Transverse colon (tissue), 4 donors: ENCODE measurements at regions not wholly inside any gene's neighbourhood (a gene's known extent, or its start where the extent isn't known, plus 50 kb on each side); places are given as distances from the start of the nearest gene placed in this dataset.

Experiments
- DNase-seq: peaks from one replicate; pipeline ENCODE4 v3.0.0-alpha.2; 2019
- H3K27ac ChIP-seq, 4 donors: fragments of 200-600 bp; sonication (generic); 2 replicates each; pipeline ENCODE4 v1.5.1; 2016 to 2018; ENCODE audit warnings: inconsistent platforms in 4 of 4
- H3K27me3 ChIP-seq: fragments of 200-600 bp; sonication (generic); 2 replicates; pipeline ENCODE4 v1.5.1; 2017; ENCODE audit warnings: inconsistent platforms
- H3K36me3 ChIP-seq, 4 donors: fragments of 200-600 bp; sonication (generic); 2 replicates each; pipeline ENCODE4 v1.5.1; 2017 to 2019; ENCODE audit warnings: inconsistent platforms in 4 of 4
- H3K4me1 ChIP-seq, 4 donors: fragments of 200-600 bp; sonication (generic); 2 replicates each; pipeline ENCODE4 v1.5.1; 2017 to 2020; ENCODE audit warnings: inconsistent platforms in 4 of 4
- H3K4me3 ChIP-seq, 4 donors: fragments of 200-600 bp; sonication (generic); 1 replicate in 1 of 4; 2 replicates in 3 of 4; pipeline versions ENCODE4 v1.5.1 to v1.6.1; 2017 to 2019; ENCODE audit warnings: inconsistent platforms in 4 of 4
- H3K9me3 ChIP-seq, 2 donors: fragments of 200-600 bp; sonication (generic); 2 replicates each; pipeline ENCODE4 v1.5.1; 2017 to 2019; ENCODE audit warnings: inconsistent platforms in 2 of 2
- CTCF ChIP-seq, 5 experiments: fragments of 200-600 bp in 3 of 5; fragments of 450-650 bp in 2 of 5; sonication (generic) in 3 of 5; IDR thresholded peaks; 1 replicate in 2 of 5; 2 replicates in 3 of 5; pipeline ENCODE4 v1.5.1; 2016 to 2017; ENCODE audit warnings: antibody characterized with exemption in 5 of 5, inconsistent platforms in 3 of 5, mild to moderate bottlenecking in 2 of 5, moderate library complexity in 1 of 5
- EP300 ChIP-seq: sonication (generic); formaldehyde crosslinking; IDR thresholded peaks from one replicate; pipeline ENCODE4 v1.6.1; 2017; ENCODE audit warnings: antibody characterized with exemption, low read depth
- POLR2A ChIP-seq: fragments of 450-650 bp; IDR thresholded peaks from one replicate; pipeline ENCODE4 v1.6.1; 2016; ENCODE audit warnings: antibody characterized with exemption, mild to moderate bottlenecking, moderate library complexity
- POLR2AphosphoS5 ChIP-seq, 3 donors: sonication (generic); formaldehyde crosslinking; IDR thresholded peaks; one replicate each; pipeline ENCODE4 v1.6.1; 2016; ENCODE audit warnings: antibody characterized with exemption in 3 of 3
- WGBS, 2 donors: methylation state at CpG; one replicate each; pipeline ENCODE4 v1.1.5; 2018; ENCODE audit warnings: low coverage in 1 of 2; 5-methylcytosine and 5-hydroxymethylcytosine counted together
- in situ Hi-C, 4 donors: fragments of 200-750 bp; cut with MboI; loops; one replicate each; pipeline versions ENCODE4 v1.15.0 to v1.15.1; 2017; ENCODE audit warnings: low sequenced_read_pairs in 3 of 4, low pct_ligation_motif_present in 1 of 4, low pct_unique_long_range_greater_than_20kb in 1 of 4
- intact Hi-C: fragments of 100-400 bp; cut with DNase I; formaldehyde crosslinking; loops from one replicate; pipeline ENCODE4 v1.15.1; 2023; ENCODE audit warnings: low total_unique reads

- no peaks in the 10 kb centered on the region for H3K36me3 ChIP-seq
- TF ChIP-seq POLR2A (no peak), EP300 (no peak)
- intact Hi-C loops = no loop called here
- 100% methylated on average over 1 of the region's 1 CpG; no CpG with 5 or more reads in 1 of the 2 donors for WGBS, 2 donors
- H3K9me3 ChIP-seq = no peaks in the 10 kb centered on the region
- H3K4me3 ChIP-seq = no peak overlapping the region
- H3K4me1 ChIP-seq = no peaks in the 10 kb centered on the region
- H3K27me3 ChIP-seq = no peaks in the 10 kb centered on the region
- peak overlapping the region in 2 of 4 donors; percentile 1 to 33 for H3K27ac ChIP-seq
- in situ Hi-C loops = no loop called here
- no peak for DNase-seq
These were observed 308.5 kb downstream of the TNS1 start for GRCh38 chr2:217694291-217694690.

DNA sequence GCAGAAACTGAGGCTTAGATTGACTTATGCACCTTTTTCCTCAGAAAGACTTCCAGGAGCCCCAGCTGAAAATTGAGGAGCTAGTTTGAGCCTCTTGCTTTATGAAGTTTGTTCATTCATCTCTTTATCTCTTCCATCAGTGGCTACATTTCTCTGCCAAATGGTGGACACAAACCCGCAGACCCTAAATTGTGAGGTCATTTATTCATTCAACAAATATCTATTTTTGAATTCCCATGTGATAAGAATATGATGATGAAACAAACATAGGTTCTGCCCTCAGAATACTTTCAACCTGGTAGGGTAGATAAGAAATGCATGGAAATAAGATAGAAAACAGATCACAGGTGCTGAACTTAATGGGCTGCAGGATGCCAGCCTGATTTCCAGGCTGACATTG lies 309.4 kb downstream of the TNS1 start:
- Histone ChIP-seq H3K4me3 (no peak overlapping the region), H3K27ac (no peak overlapping the region), H3K9me3 (no peaks in the 10 kb centered on the region), H3K36me3 (no peaks in the 10 kb centered on the region), H3K4me1 (peaks cover 0 to 2% (median 0%) of the 10 kb centered on the region in 4 donors), H3K27me3 (no peaks in the 10 kb centered on the region)
- no peak for TF ChIP-seq EP300
- no peak for TF ChIP-seq CTCF (IDR thresholded peaks at IDR 0.05)
- TF ChIP-seq POLR2A = no peak
- no peak for TF ChIP-seq POLR2AphosphoS5 (IDR thresholded peaks at IDR 0.05)
- no peak for DNase-seq
- intact Hi-C loops = no loop called here
- in situ Hi-C loops = no loop called here
- 89 to 94% methylated on average over 1 of the region's 1 CpG for WGBS, 2 donors

DNA sequence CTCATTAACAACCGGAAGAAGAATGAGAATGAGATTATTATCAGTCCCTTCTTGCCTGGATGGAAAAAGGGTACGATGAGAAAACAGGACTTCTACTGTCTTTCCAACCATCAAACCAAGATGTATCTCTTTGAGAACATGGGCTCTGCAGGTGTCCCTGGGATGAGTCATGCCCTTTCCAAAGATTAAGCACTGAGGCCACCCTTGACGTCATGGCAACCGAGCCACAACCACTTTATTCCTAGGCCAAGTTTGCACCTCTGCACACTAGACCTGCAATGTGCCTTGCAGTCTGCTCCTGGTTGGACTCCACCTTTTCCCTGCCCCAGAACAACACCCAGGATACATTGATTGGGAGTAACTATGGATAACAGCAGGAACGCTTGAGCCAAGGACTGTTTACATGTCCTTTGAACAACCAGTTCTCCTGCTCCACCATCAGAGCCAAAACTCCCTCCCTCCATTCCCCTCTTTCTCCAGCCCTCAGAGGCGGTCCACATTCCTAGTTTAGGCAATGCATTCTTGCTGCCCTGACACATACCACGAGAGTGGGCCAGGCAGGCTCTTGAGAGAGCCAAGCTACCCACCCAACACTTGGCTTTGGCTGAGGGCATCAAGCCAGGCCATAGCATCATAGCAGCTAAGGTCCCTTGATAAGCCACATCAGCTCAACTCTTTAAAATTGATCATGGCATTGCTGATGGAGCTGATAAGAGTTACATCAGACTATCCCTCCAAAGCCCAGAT lies 310.7 kb downstream of the TNS1 start:
- Histone ChIP-seq H3K4me3 (no peak overlapping the region), H3K36me3 (no peaks in the 10 kb centered on the region), H3K9me3 (no peaks in the 10 kb centered on the region), H3K27me3 (no peaks in the 10 kb centered on the region), H3K4me1 (peaks cover 0 to 6% (median 0%) of the 10 kb centered on the region in 4 donors), H3K27ac (peak overlapping the region; percentile 12 to 38 (median 28))
- in situ Hi-C loops = no loop called here
- 65 to 84% methylated on average over 5 to 7 of the region's 7 CpGs for WGBS, 2 donors
- DNase-seq = no peak
- intact Hi-C loops = no loop called here
- peak in 2 of 3 donors; percentile 23 to 44 for TF ChIP-seq POLR2AphosphoS5 (IDR thresholded peaks at IDR 0.05)
- TF ChIP-seq POLR2A = no peak

DNA sequence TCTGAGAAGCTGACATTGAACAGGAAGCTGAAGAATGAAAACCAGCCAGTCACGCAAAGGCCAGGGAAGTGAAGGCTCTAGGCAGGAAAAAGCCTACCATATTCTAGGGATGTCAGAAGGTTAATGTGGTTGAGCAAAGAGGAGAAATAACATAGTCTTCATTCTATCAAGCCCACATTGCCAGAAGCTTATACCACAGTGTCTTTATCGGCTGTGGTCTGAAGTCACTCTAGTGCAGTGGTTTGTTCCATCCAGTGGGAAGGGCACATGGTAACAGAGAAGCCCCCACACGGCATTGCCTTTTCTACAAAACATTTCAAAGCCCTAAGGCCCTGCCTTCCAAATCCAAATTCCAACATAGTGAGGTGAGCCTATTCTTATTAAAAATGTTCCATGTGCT lies 311.3 kb downstream of the TNS1 start:
- DNase-seq = no peak
- no peaks in the 10 kb centered on the region for H3K36me3 ChIP-seq
- intact Hi-C loops (no loop called here), in situ Hi-C loops (no loop called here)
- H3K4me3 ChIP-seq = no peak overlapping the region
- H3K27me3 ChIP-seq = no peaks in the 10 kb centered on the region
- TF ChIP-seq POLR2A (no peak), EP300 (no peak)
- no peaks in the 10 kb centered on the region for H3K9me3 ChIP-seq
- H3K4me1 ChIP-seq = peaks cover 0 to 6% (median 0%) of the 10 kb centered on the region in 4 donors
- peak overlapping the region in 3 of 4 donors; percentile 12 to 29 (median 26) for H3K27ac ChIP-seq
- WGBS, 2 donors = 84 to 100% methylated on average over 1 to 3 of the region's 3 CpGs

DNA sequence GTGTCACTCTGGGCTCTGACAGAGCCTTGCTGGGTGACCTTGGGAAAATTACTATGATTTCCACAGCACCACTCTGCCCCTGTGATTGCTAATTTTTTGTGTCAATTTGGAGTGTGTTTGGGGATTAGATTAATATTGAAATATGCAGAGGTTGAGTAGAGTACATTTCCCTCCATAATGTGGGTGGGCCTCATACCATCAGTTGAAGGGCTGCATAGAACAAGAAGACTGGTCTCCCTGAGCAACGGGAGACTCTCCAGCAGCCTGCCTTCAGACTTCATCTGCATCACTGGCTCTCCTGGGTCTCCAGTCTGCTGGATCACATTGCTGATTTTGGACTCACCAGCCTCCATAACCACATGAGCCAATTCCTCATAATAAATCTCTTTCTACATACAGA lies 313.7 kb downstream of the TNS1 start:
- WGBS, 2 donors = 56 to 83% methylated on average over 1 of the region's 1 CpG
- no peak for DNase-seq
- no peak overlapping the region for H3K4me3 ChIP-seq
- H3K4me1 ChIP-seq = peaks cover 0 to 11% (median 0%) of the 10 kb centered on the region in 4 donors
- intact Hi-C loops (no loop called here), in situ Hi-C loops (no loop called here)
- no peaks in the 10 kb centered on the region for H3K36me3 ChIP-seq
- H3K27ac ChIP-seq = peak overlapping the region in 3 of 4 donors; percentile 61 to 75 (median 70)
- H3K9me3 ChIP-seq = no peaks in the 10 kb centered on the region
- no peaks in the 10 kb centered on the region for H3K27me3 ChIP-seq
- TF ChIP-seq EP300 = no peak
- TF ChIP-seq CTCF (IDR thresholded peaks at IDR 0.05) = no peak
- TF ChIP-seq POLR2AphosphoS5 (IDR thresholded peaks at IDR 0.05) = no peak
- TF ChIP-seq POLR2A = no peak
